GM12878 (cell line): ENCODE measurements at regions not wholly inside any gene's neighbourhood (a gene's known extent, or its start where the extent isn't known, plus 50 kb on each side); places are given as distances from the start of the nearest gene placed in this dataset.

ENCODE experiments used
- ATAC-seq: fragments of 200-7000 bp; cut with Tn5 transposase; 3 replicates; pipeline ENCODE4 v1.9.1; 2020; ENCODE audit warnings: mild to moderate bottlenecking, moderate library complexity
- BruUV-seq: library from RNA; stranded (reverse); fragments of 400-500 nt; replicated peaks from 2 replicates; lab custom pipeline; 2021; lab: Mats Ljungman, UMichigan
- CTCF ChIA-PET: fragments of 300-600 bp; sonication (Branson Sonifier 250); formaldehyde crosslinking; extraction: SDS; loops from one replicate; lab custom pipeline; 2021; ENCODE audit warnings: inconsistent platforms; lab: Yijun Ruan, JAX
- POLR2A ChIA-PET: fragments of 350-600 bp; formaldehyde crosslinking; extraction: SDS; loops from one replicate; lab custom pipeline; 2021; ENCODE audit warnings: inconsistent platforms; lab: Charles Lee
- RAD21 ChIA-PET: fragments of 300-600 bp; sonication (Branson Sonifier 250); formaldehyde crosslinking; loops from one replicate; lab custom pipeline; 2023; ENCODE audit warnings: antibody characterized with exemption; ENCODE audit not compliant: unreplicated experiment; lab: Charles Lee
- SMC1A ChIA-PET: fragments of 300-600 bp; sonication (Branson Sonifier 250); formaldehyde crosslinking; loops from one replicate; lab custom pipeline; 2023; ENCODE audit not compliant: unreplicated experiment, uncharacterized antibody; lab: Charles Lee
- DNase-seq: peaks from one replicate; pipeline ENCODE4 v3.0.0-alpha.2; 2011; ENCODE audit warnings: low read depth, low spot score
- FAIRE-seq: peaks from 3 replicates; lab custom pipeline; 2011; peaks lifted over from hg19 to GRCh38; lab: Jason Lieb, UNC
- H2AFZ ChIP-seq: 2 replicates; pipeline ENCODE4 v1.6.0; 2011; ENCODE audit warnings: low read depth, low read length, control low read depth; ENCODE audit not compliant: control insufficient read depth
- H3K27ac ChIP-seq: 2 replicates; pipeline ENCODE4 v1.5.1; 2011; ENCODE audit warnings: control low read depth; ENCODE audit not compliant: control insufficient read depth, insufficient read depth
- H3K27me3 ChIP-seq, 2 experiments: replicated peaks in 1 of 2; 2 replicates each; pipeline versions ENCODE4 v1.6.0 to v1.6.1; 2011; ENCODE audit warnings: low read length in 1 of 2; ENCODE audit not compliant: control insufficient read depth in 2 of 2, insufficient read depth in 2 of 2
- H3K36me3 ChIP-seq, 2 experiments: 2 replicates each; pipeline ENCODE4 v1.5.1; 2011; ENCODE audit warnings: low read length in 1 of 2; ENCODE audit not compliant: control insufficient read depth in 2 of 2, insufficient read depth in 2 of 2
- H3K4me1 ChIP-seq: 2 replicates; pipeline ENCODE4 v1.6.1; 2011; ENCODE audit warnings: mild to moderate bottlenecking, low read length, moderate library complexity, mixed read lengths; ENCODE audit not compliant: control insufficient read depth, insufficient read depth
- H3K4me2 ChIP-seq: 2 replicates; pipeline ENCODE4 v1.6.0; 2011; ENCODE audit warnings: control low read depth; ENCODE audit not compliant: control insufficient read depth, insufficient read depth
- H3K4me3 ChIP-seq: fragments of 200-600 bp; sonication (generic); 2 replicates; pipeline ENCODE4 v1.5.1; 2016
- H3K79me2 ChIP-seq: 2 replicates; pipeline ENCODE4 v1.6.0; 2011; ENCODE audit warnings: low read length; ENCODE audit not compliant: control insufficient read depth, insufficient read depth
- H3K9ac ChIP-seq: 2 replicates; pipeline ENCODE4 v1.8.0; 2011; ENCODE audit warnings: low read length, control low read depth, mixed read lengths; ENCODE audit not compliant: control insufficient read depth, insufficient read depth
- H3K9me3 ChIP-seq: replicated peaks from 3 replicates; pipeline ENCODE4 v1.5.1; 2011; ENCODE audit warnings: mild to moderate bottlenecking, low read length; ENCODE audit not compliant: control insufficient read depth, insufficient read depth
- H4K20me1 ChIP-seq: 2 replicates; pipeline ENCODE4 v1.6.0; 2011; ENCODE audit not compliant: control insufficient read depth, insufficient read depth
- CBX5 ChIP-seq: sonication (generic); IDR thresholded peaks from 2 replicates; pipeline ENCODE4 v1.6.1; 2016; ENCODE audit warnings: low read depth, moderate library complexity, mild to moderate bottlenecking, inconsistent platforms
- CEBPB ChIP-seq, 2 experiments: fragments of 150-350 bp in 1 of 2; IDR thresholded peaks; 2 replicates each; pipeline ENCODE4 v1.6.1; 2012 to 2014; ENCODE audit warnings: low read depth in 2 of 2, low read length in 2 of 2, borderline replicate concordance in 1 of 2, inconsistent platforms in 1 of 2
- NFYB ChIP-seq: IDR thresholded peaks from 2 replicates; pipeline ENCODE4 v1.6.1; 2011; ENCODE audit warnings: low read depth, mild to moderate bottlenecking, low read length, improper control_type of control experiment, moderate library complexity; ENCODE audit not compliant: insufficient read depth
- SRF ChIP-seq, 2 experiments: IDR thresholded peaks; 2 replicates each; pipeline ENCODE4 v1.6.1; 2011; ENCODE audit warnings: low read depth in 2 of 2, low read length in 2 of 2, mild to moderate bottlenecking in 1 of 2, moderate library complexity in 1 of 2
- ZNF274 ChIP-seq: IDR thresholded peaks from one replicate; pipeline ENCODE4 v1.8.0; 2011; ENCODE audit not compliant: insufficient read length, insufficient read depth
- ZSCAN29 ChIP-seq: fragments of 450-650 bp; IDR thresholded peaks from 2 replicates; pipeline ENCODE4 v1.6.1; 2017; ENCODE audit warnings: mild to moderate bottlenecking, moderate library complexity
- WGBS: methylation state at CpG from one replicate; pipeline ENCODE4 v1.1.6; 2016; ENCODE audit warnings: low lambda C conversion rate; ENCODE audit not compliant: insufficient replicate concordance, insufficient coverage; ENCODE audit errors: missing lambda C conversion rate; 5-methylcytosine and 5-hydroxymethylcytosine counted together
- in situ Hi-C: fragments of 300-500 bp; cut with MboI; formaldehyde crosslinking; loops from 9 replicates; pipeline ENCODE4 v1.14.3; 2018; ENCODE audit warnings: mixed read lengths
- intact Hi-C: fragments of 100-400 bp; cut with micrococcal nuclease; formaldehyde crosslinking; loops from one replicate; pipeline ENCODE4 v1.14.2; 2022; ENCODE audit not compliant: unreplicated experiment
- TF ChIP-seq, protein P1 (sequence below): fragments of 450-650 bp; formaldehyde crosslinking; IDR thresholded peaks from 2 replicates; pipeline ENCODE4 v1.5.0; 2022; ENCODE audit warnings: mild to moderate bottlenecking, missing genetic modification characterization
- TF ChIP-seq, protein P2 (sequence below): fragments of 450-650 bp; IDR thresholded peaks from 2 replicates; pipeline ENCODE4 v1.6.1; 2017; ENCODE audit warnings: mild to moderate bottlenecking, moderate library complexity

GRCh38 chr14:38070061-38070588 lies 137.6 kb upstream of the SSTR1 start:
- H3K9me3 ChIP-seq = no peaks in the 10 kb centered on the region
- H4K20me1 ChIP-seq = no peaks in the 10 kb centered on the region
- no peak for FAIRE-seq
- no TSS peak for BruUV-seq
- H3K27ac ChIP-seq = no peak overlapping the region
- no peak overlapping the region for H2AFZ ChIP-seq
- no peaks in the 10 kb centered on the region for H3K36me3 ChIP-seq
- no peak for TF ChIP-seq ZSCAN29
- no peak for TF ChIP-seq ZNF274
- no peak for TF ChIP-seq NFYB
- TF ChIP-seq SRF (IDR thresholded peaks at IDR 0.05; ENCODE audit: low read depth in 2 of 2, low read length in 2 of 2) = no peak
- TF ChIP-seq, protein P1, sequence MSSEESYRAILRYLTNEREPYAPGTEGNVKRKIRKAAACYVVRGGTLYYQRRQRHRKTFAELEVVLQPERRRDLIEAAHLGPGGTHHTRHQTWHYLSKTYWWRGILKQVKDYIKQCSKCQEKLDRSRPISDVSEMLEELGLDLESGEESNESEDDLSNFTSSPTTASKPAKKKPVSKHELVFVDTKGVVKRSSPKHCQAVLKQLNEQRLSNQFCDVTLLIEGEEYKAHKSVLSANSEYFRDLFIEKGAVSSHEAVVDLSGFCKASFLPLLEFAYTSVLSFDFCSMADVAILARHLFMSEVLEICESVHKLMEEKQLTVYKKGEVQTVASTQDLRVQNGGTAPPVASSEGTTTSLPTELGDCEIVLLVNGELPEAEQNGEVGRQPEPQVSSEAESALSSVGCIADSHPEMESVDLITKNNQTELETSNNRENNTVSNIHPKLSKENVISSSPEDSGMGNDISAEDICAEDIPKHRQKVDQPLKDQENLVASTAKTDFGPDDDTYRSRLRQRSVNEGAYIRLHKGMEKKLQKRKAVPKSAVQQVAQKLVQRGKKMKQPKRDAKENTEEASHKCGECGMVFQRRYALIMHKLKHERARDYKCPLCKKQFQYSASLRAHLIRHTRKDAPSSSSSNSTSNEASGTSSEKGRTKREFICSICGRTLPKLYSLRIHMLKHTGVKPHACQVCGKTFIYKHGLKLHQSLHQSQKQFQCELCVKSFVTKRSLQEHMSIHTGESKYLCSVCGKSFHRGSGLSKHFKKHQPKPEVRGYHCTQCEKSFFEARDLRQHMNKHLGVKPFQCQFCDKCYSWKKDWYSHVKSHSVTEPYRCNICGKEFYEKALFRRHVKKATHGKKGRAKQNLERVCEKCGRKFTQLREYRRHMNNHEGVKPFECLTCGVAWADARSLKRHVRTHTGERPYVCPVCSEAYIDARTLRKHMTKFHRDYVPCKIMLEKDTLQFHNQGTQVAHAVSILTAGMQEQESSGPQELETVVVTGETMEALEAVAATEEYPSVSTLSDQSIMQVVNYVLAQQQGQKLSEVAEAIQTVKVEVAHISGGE (CRISPR knock-in tag) = no peak
- TF ChIP-seq, protein P2, sequence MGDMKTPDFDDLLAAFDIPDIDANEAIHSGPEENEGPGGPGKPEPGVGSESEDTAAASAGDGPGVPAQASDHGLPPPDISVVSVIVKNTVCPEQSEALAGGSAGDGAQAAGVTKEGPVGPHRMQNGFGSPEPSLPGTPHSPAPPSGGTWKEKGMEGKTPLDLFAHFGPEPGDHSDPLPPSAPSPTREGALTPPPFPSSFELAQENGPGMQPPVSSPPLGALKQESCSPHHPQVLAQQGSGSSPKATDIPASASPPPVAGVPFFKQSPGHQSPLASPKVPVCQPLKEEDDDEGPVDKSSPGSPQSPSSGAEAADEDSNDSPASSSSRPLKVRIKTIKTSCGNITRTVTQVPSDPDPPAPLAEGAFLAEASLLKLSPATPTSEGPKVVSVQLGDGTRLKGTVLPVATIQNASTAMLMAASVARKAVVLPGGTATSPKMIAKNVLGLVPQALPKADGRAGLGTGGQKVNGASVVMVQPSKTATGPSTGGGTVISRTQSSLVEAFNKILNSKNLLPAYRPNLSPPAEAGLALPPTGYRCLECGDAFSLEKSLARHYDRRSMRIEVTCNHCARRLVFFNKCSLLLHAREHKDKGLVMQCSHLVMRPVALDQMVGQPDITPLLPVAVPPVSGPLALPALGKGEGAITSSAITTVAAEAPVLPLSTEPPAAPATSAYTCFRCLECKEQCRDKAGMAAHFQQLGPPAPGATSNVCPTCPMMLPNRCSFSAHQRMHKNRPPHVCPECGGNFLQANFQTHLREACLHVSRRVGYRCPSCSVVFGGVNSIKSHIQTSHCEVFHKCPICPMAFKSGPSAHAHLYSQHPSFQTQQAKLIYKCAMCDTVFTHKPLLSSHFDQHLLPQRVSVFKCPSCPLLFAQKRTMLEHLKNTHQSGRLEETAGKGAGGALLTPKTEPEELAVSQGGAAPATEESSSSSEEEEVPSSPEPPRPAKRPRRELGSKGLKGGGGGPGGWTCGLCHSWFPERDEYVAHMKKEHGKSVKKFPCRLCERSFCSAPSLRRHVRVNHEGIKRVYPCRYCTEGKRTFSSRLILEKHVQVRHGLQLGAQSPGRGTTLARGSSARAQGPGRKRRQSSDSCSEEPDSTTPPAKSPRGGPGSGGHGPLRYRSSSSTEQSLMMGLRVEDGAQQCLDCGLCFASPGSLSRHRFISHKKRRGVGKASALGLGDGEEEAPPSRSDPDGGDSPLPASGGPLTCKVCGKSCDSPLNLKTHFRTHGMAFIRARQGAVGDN = no peak
- no peak for TF ChIP-seq CBX5
- TF ChIP-seq CEBPB (IDR thresholded peaks at IDR 0.05; ENCODE audit: borderline replicate concordance in 1 of 2, low read depth in 2 of 2, low read length in 2 of 2) = no peak
- ATAC-seq = no peak
- RAD21 ChIA-PET = interaction anchor here (0.5 kb wide), 1 partner anchor 77 kb away, joined by 3 read pairs; no protein-coding TSS in a partner anchor
- POLR2A ChIA-PET = no interaction called here
- no peak for DNase-seq
- H3K4me3 ChIP-seq = no peak overlapping the region
- CTCF ChIA-PET = no interaction called here
- SMC1A ChIA-PET = interaction anchor here (1.1 kb wide), 1 partner anchor 9 kb away, joined by 3 read pairs; no protein-coding TSS in a partner anchor
- WGBS = 0% methylated on average over 2 of the region's 2 CpGs
- H3K4me1 ChIP-seq = no peaks in the 10 kb centered on the region
- H3K27me3 ChIP-seq = no peaks in the 10 kb centered on the region
- intact Hi-C loops = no loop called here
- H3K79me2 ChIP-seq = no peaks in the 10 kb centered on the region
- in situ Hi-C loops = no loop called here
- no peak overlapping the region for H3K9ac ChIP-seq
- no peak overlapping the region for H3K4me2 ChIP-seq
